ENCODE measurements at regions not wholly inside any gene's neighbourhood (a gene's known extent, or its start where the extent isn't known, plus 50 kb on each side); places are given as distances from the start of the nearest gene placed in this dataset.

DNA sequence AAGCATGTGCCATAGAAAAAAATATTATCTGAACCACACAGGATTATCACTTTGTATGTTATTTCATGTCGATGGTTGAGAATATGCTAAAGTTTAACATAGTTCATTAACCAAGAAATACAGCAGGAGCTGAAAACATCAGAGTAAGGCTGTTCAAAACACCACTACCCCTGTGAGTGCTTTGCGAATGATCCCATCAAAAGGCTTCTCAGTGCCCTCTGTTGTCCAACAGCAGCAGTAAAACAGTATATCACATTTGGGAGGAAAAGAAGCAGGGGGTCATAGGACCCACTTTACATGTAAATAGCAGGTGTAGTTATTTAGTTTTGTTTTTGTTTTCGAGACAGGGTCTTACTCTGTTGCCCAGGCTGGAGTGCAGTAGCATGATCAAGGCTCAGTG lies 289.4 kb upstream of the FMN2 start:
- no peak for DNase-seq

- no peak for DNase-seq
These were observed 287.9 kb upstream of the FMN2 start for GRCh38 chr1:239803781-239804180.

GRCh38 chr1:239804266-239804665 lies 287.4 kb upstream of the FMN2 start:
- DNase-seq, result no peak

- DNase-seq, result no peak
These were observed 286.6 kb upstream of the FMN2 start for GRCh38 chr1:239805042-239805441.

- no peak for DNase-seq
These were observed 285.6 kb upstream of the FMN2 start for GRCh38 chr1:239805851-239806772.

- DNase-seq, result no peak
These were observed 284.8 kb upstream of the FMN2 start for GRCh38 chr1:239806897-239807296.

DNA sequence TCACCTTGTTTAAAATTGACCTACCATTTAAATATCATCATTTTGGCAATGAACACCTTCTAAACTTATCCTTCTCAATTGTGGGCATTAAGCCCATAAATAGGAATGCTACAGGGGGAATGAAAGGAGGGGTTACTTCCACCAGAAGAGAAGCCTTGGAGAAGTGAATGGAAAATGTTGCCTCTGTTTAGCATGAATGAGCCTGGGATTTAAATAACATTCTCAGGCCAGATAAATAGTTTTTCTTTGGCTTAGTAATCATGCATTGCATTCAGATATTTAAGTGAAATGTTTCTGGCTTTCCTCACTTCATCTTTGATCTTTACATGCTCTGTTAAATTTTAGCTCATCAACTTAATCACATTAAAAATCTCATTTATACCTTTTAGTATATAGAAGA lies 284.3 kb upstream of the FMN2 start:
- DNase-seq, result no peak

GRCh38 chr1:239810061-239810481 lies 281.6 kb upstream of the FMN2 start:
- no peak for DNase-seq

GRCh38 chr1:239811211-239811885 lies 280.3 kb upstream of the FMN2 start:
- no peak for DNase-seq

DNA sequence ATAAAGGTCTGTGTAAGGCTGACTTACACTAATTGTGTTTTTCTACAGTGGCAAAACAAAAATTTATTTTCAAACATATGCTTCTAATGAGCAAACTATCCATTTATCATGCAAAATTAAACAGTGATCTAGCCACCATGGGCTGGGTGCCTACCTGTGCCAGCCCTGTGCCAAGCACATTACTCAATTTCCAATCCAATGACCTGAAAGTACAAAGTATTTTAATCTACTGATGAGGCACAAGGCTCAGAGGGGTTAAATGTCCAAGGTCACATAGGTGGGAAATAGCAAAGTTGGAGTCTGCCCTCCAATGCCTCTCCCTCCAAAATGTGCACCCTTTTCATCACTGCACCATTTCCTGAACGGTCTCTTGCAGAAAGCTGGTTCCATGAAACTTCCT lies 279.1 kb upstream of the FMN2 start:
- DNase-seq, result no peak

DNA sequence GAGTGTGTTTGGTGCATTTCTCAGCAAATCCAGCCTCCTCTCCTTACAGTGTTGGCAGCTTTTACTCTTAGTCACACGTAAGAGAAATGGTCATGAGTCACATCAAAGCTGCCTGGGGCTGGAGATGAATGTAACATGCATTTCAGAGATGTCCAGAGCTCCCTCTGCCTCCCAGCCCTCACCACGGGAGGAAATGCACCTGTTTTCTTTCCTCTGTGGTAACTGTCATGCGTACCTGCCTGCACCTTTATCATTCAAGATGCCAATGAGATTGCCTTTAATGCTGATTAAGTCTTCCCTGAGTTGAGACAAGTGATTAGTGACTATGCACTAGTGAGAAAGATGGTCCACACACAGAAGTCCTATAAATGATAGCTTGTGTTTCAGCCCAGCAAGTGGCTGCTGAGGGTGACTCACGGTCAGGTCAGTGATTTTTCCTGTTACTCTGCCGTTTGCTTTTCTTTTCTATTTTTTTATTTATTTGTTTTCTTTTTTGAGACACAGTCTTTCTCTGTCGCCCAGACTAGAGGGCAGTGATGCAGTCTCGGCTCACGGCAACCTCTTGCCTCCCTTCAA lies 277.3 kb upstream of the FMN2 start:
- peak; percentile 56 to 75 for DNase-seq

GRCh38 chr1:239815074-239815473 lies 276.6 kb upstream of the FMN2 start:
- DNase-seq, result no peak

DNA sequence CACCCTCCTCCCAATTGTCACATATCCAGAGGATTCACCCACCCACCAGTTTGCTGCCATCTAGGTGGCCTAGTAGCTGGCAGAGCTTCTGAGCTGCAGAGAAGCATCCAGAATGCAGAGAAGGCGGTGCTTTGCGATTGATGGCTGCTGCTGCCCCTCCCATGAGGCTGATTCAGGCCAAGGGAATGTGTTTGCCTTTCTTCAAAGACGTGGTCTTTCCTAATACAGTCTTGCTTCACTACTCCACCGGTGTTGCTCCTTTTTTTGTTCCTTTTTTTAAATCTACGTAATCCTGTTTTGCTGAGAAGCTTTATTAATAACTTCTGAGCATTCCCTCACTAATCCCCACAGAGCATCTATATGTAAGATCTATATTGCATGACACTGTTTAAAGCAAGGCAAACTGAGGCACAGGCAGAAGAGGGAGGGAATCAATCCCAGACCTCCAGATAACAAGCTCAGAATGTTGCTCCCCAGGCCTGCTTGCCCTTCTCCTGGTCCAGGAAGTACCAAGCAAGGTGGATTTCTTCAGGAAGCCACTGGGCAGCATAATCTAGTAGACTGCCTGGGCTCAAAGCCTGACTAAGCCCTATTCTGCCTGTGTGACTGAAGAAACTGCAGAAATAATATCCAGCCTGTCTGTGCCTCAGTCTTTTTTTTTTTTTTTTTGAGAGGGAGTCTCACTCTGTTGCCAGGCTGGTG lies 275.5 kb upstream of the FMN2 start:
- DNase-seq, result peak; percentile 20 to 71

DNA sequence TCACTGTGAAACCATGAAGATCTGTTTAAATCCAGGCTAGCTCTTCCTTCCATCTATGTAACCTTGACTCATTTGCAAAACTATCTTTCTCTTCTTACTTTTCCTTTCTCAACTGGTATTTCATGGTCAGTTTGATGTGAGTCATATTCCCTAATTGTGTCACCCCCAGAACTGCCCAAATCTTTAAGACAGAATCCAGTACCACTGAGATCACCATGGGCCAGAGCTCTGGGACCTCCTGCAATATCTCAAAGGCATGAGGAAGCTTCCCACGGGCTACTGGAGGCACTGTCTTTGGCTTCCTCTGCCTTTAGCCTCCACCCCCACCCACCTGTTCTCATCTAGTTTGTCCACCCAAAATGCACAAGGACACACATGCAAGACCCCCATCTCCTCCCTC lies 274.4 kb upstream of the FMN2 start:
- no peak for DNase-seq

- no peak for DNase-seq
These were observed 273.9 kb upstream of the FMN2 start for GRCh38 chr1:239817801-239818200.

DNA sequence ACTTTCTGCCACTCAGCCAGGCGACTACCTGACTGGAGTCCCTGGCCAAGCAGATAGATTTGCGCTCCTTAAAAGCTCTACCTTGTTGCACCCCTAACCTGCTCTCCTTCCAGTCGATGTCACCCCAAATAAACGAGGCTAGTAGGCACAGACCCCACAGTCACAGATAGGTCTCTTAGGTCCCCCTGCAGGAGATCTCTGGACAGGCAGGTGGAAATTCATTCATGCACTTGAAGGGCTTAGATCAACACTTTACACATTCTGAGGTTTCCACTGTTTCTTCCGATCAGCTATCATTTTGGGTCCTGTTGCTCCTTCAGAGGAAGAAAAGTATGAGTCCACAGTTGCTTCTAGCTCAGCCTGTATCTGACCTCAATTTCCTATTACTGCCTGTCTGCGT lies 272.6 kb upstream of the FMN2 start:
- no peak for DNase-seq

- DNase-seq, result no peak
These were observed 271.9 kb upstream of the FMN2 start for GRCh38 chr1:239819756-239820250.

- DNase-seq, result no peak
These were observed 267.8 kb upstream of the FMN2 start for GRCh38 chr1:239823852-239824251.

DNA sequence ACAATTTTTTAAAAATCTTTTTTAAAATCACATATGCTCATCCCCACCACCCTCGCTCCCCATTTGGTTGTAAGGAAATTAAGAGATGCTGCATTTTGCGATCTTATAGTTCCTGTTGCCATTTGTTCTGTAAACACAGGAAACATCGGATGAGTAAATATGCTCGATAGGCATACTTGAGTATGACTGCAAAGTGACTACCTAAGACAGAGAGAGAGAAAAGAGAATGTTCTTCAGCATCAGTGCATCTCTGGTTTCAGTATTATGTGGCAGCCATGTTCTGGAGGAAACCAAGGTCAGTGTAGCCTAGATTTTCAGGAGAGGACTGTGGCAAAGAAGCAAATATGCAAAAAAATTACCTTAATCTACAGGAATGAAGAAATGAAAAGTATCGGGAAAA lies 265.5 kb upstream of the FMN2 start:
- DNase-seq, result no peak

GRCh38 chr1:239826736-239827135 lies 264.9 kb upstream of the FMN2 start:
- no peak for DNase-seq

- DNase-seq, result no peak
These were observed 262.1 kb upstream of the FMN2 start for GRCh38 chr1:239829535-239829934.

GRCh38 chr1:239831577-239832355 lies 259.9 kb upstream of the FMN2 start:
- DNase-seq, result no peak
